ENCODE measurements at regions not wholly inside any gene's neighbourhood (a gene's known extent, or its start where the extent isn't known, plus 50 kb on each side); places are given as distances from the start of the nearest gene placed in this dataset.
A peak's percentile ranks its signal among the peaks of the same experiment; 100 is the strongest.

- no peak for TF ChIP-seq CSDC2 (CRISPR knock-in tag; IDR thresholded peaks at IDR 0.05)
- no peak for TF ChIP-seq ZNF565 (CRISPR knock-in tag; conservative IDR thresholded peaks at IDR 0.05; ENCODE audit: low read depth)
- no peak for TF ChIP-seq TSHZ2 (CRISPR knock-in tag; IDR thresholded peaks at IDR 0.05)
- TF ChIP-seq CREB5 (CRISPR knock-in tag; IDR thresholded peaks at IDR 0.05; ENCODE audit: low read depth): no peak
- no peak for TF ChIP-seq ZNF8 (CRISPR knock-in tag; IDR thresholded peaks at IDR 0.05)
- no peak for TF ChIP-seq ZC3H10 (CRISPR knock-in tag; IDR thresholded peaks at IDR 0.05)
- no peak for TF ChIP-seq ARNTL (CRISPR knock-in tag; IDR thresholded peaks at IDR 0.05; ENCODE audit: borderline replicate concordance, low read depth)
- no peak for TF ChIP-seq GLIS3 (CRISPR knock-in tag; IDR thresholded peaks at IDR 0.05)
- TF ChIP-seq ZNF70 (CRISPR knock-in tag; IDR thresholded peaks at IDR 0.05): no peak
- TF ChIP-seq POU6F1 (CRISPR knock-in tag; IDR thresholded peaks at IDR 0.05; ENCODE audit: borderline replicate concordance, low read depth): no peak
- no peak for TF ChIP-seq ZFP3 (CRISPR knock-in tag; IDR thresholded peaks at IDR 0.05)
- no peak for TF ChIP-seq ESRRG (CRISPR knock-in tag; IDR thresholded peaks at IDR 0.05)
- TF ChIP-seq TCF4 (CRISPR knock-in tag; IDR thresholded peaks at IDR 0.05; ENCODE audit: borderline replicate concordance): no peak
- ATAC-seq: no peak
These were observed 50.6 kb downstream of the SLIT2 start for GRCh38 chr4:20302336-20302735.

DNA sequence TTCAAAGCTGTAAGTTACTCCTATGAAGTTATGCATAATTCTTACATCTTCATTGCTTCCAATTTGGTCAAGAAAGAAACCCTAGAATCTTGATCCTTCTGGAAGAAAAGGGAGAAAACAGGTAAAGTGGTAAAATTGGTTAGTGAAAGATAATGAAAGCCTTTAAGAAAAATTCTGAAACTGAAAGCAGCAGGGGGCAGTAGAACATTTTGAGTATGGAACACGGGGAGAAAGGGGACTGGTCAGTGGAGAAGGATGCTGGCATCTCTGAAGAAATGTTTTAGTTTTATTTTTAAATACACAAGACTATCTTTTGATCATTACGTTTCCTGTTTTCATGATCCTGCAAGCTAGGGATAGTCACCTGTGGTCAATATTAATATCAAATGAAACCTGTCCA, 54.3 kb downstream of the SLIT2 start:
- no peak for TF ChIP-seq ESRRG (CRISPR knock-in tag; IDR thresholded peaks at IDR 0.05)
- TF ChIP-seq, protein P1, sequence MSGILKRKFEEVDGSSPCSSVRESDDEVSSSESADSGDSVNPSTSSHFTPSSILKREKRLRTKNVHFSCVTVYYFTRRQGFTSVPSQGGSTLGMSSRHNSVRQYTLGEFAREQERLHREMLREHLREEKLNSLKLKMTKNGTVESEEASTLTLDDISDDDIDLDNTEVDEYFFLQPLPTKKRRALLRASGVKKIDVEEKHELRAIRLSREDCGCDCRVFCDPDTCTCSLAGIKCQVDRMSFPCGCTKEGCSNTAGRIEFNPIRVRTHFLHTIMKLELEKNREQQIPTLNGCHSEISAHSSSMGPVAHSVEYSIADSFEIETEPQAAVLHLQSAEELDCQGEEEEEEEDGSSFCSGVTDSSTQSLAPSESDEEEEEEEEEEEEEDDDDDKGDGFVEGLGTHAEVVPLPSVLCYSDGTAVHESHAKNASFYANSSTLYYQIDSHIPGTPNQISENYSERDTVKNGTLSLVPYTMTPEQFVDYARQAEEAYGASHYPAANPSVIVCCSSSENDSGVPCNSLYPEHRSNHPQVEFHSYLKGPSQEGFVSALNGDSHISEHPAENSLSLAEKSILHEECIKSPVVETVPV (CRISPR knock-in tag; IDR thresholded peaks at IDR 0.05): no peak
- ATAC-seq: peak; percentile 69; the same call in 2 of the 3 replicates

- TF ChIP-seq ZNF565 (CRISPR knock-in tag; conservative IDR thresholded peaks at IDR 0.05; ENCODE audit: low read depth) (no peak), ISL1 (CRISPR knock-in tag; IDR thresholded peaks at IDR 0.05) (no peak), TSHZ2 (CRISPR knock-in tag; IDR thresholded peaks at IDR 0.05) (no peak), ZFP30 (CRISPR knock-in tag; IDR thresholded peaks at IDR 0.05) (no peak), GLIS3 (CRISPR knock-in tag; IDR thresholded peaks at IDR 0.05) (no peak), PATZ1 (CRISPR knock-in tag; IDR thresholded peaks at IDR 0.05; ENCODE audit: borderline replicate concordance) (no peak), CSDC2 (CRISPR knock-in tag; IDR thresholded peaks at IDR 0.05) (no peak), TCF4 (CRISPR knock-in tag; IDR thresholded peaks at IDR 0.05; ENCODE audit: borderline replicate concordance) (no peak), ZFP3 (CRISPR knock-in tag; IDR thresholded peaks at IDR 0.05) (no peak), PPARA (CRISPR knock-in tag; IDR thresholded peaks at IDR 0.05; ENCODE audit: borderline replicate concordance) (no peak), SNAI2 (CRISPR knock-in tag; IDR thresholded peaks at IDR 0.05) (no peak), OSR1 (CRISPR knock-in tag; IDR thresholded peaks at IDR 0.05) (no peak), POU6F1 (CRISPR knock-in tag; IDR thresholded peaks at IDR 0.05; ENCODE audit: borderline replicate concordance, low read depth) (no peak), RARB (CRISPR knock-in tag; IDR thresholded peaks at IDR 0.05) (no peak), ZNF70 (CRISPR knock-in tag; IDR thresholded peaks at IDR 0.05) (no peak), BACH2 (CRISPR knock-in tag; IDR thresholded peaks at IDR 0.05; ENCODE audit: borderline replicate concordance) (no peak)
- TF ChIP-seq, protein P1 (CRISPR knock-in tag; IDR thresholded peaks at IDR 0.05): no peak
- ATAC-seq: peak; percentile 63
These were observed 60.2 kb downstream of the SLIT2 start for GRCh38 chr4:20311856-20312255.
